GM12878 (cell line): ENCODE measurements at regions not wholly inside any gene's neighbourhood (a gene's known extent, or its start where the extent isn't known, plus 50 kb on each side); places are given as distances from the start of the nearest gene placed in this dataset.

ENCODE experiments used
- BCL11A ChIP-seq: IDR thresholded peaks from 2 replicates; pipeline ENCODE4 v1.6.1; 2011; ENCODE audit warnings: low read depth, low read length
- CUX1 ChIP-seq: IDR thresholded peaks from 2 replicates; pipeline ENCODE4 v1.6.1; 2012; ENCODE audit warnings: improper control_type of control experiment, low read depth, low read length; ENCODE audit not compliant: insufficient replicate concordance
- DPF2 ChIP-seq: fragments of 450-650 bp; IDR thresholded peaks from 2 replicates; pipeline ENCODE4 v1.6.1; 2017; ENCODE audit warnings: mild to moderate bottlenecking
- IRF5 ChIP-seq: fragments of 450-650 bp; IDR thresholded peaks from 2 replicates; pipeline ENCODE4 v1.6.1; 2017; ENCODE audit warnings: borderline replicate concordance
- MTA3 ChIP-seq: IDR thresholded peaks from 2 replicates; pipeline ENCODE4 v1.6.1; 2012; ENCODE audit warnings: low read length, inconsistent platforms, borderline replicate concordance
- NR2C1 ChIP-seq: fragments of 450-650 bp; IDR thresholded peaks from 2 replicates; pipeline ENCODE4 v1.6.1; 2017; ENCODE audit warnings: antibody characterized with exemption, mild to moderate bottlenecking, moderate library complexity
- NR2F1 ChIP-seq: fragments of 450-650 bp; conservative IDR thresholded peaks from 2 replicates; pipeline ENCODE4 v1.6.1; 2017; ENCODE audit warnings: mild to moderate bottlenecking
- RAD21 ChIP-seq: IDR thresholded peaks from 2 replicates; pipeline ENCODE4 v1.6.1; 2011; ENCODE audit warnings: mild to moderate bottlenecking, low read depth, low read length, moderate library complexity; ENCODE audit not compliant: insufficient read depth
- RCOR1 ChIP-seq: conservative IDR thresholded peaks from 2 replicates; pipeline ENCODE4 v1.6.1; 2012; ENCODE audit warnings: low read depth, low read length, improper control_type of control experiment
- SMAD1 ChIP-seq: fragments of 450-650 bp; IDR thresholded peaks from 2 replicates; pipeline ENCODE4 v1.6.1; 2018; ENCODE audit warnings: mild to moderate bottlenecking, low read depth; ENCODE audit not compliant: partially characterized antibody
- TCF12 ChIP-seq: IDR thresholded peaks from 2 replicates; pipeline ENCODE4 v1.6.1; 2011; ENCODE audit warnings: low read depth, mild to moderate bottlenecking, low read length
- ZBTB4 ChIP-seq: fragments of 450-650 bp; formaldehyde crosslinking; IDR thresholded peaks from 2 replicates; pipeline ENCODE4 v1.4.0; 2022; ENCODE audit warnings: mild to moderate bottlenecking, moderate library complexity
- ZZZ3 ChIP-seq: IDR thresholded peaks from 2 replicates; pipeline ENCODE4 v1.6.1; 2011; ENCODE audit warnings: low read depth; ENCODE audit not compliant: control insufficient read depth, insufficient read length

- no peak for TF ChIP-seq RCOR1
- TF ChIP-seq TCF12: no peak
- no peak for TF ChIP-seq SMAD1
- TF ChIP-seq BCL11A: no peak
- TF ChIP-seq ZBTB4 (CRISPR knock-in tag): no peak
- no peak for TF ChIP-seq DPF2
- no peak for TF ChIP-seq MTA3
- TF ChIP-seq NR2C1: no peak
- TF ChIP-seq NR2F1: no peak
- TF ChIP-seq IRF5: no peak
- no peak for TF ChIP-seq ZZZ3
- TF ChIP-seq RAD21: peak; percentile 55
- TF ChIP-seq CUX1: no peak
Observed at GRCh38 chr5:23208959-23209431, 298.4 kb upstream of the PRDM9 start (continued).
